B cell (primary cell): ENCODE measurements at regions not wholly inside any gene's neighbourhood (a gene's known extent, or its start where the extent isn't known, plus 50 kb on each side); places are given as distances from the start of the nearest gene placed in this dataset.

Source experiments
- ATAC-seq: fragments of 200-7000 bp; cut with Tn5 transposase; one replicate; pipeline ENCODE4 v1.10.0; 2021; ENCODE audit warnings: low read depth, mild to moderate bottlenecking, moderate number of reproducible peaks, moderate library complexity
- CTCF ChIA-PET: fragments of 350-600 bp; sonication (Branson Sonifier 250); formaldehyde crosslinking; loops from one replicate; lab custom pipeline; 2021; ENCODE audit warnings: antibody characterized with exemption, inconsistent platforms; lab: Charles Lee
- POLR2A ChIA-PET: fragments of 350-600 bp; sonication (Branson Sonifier 250); formaldehyde crosslinking; loops from one replicate; lab custom pipeline; 2021; ENCODE audit warnings: antibody characterized with exemption; lab: Charles Lee
- DNase-seq: peaks from one replicate; pipeline ENCODE4 v3.0.0; 2013
- H2AFZ ChIP-seq: 2 replicates; pipeline ENCODE4 v1.6.1; 2012; ENCODE audit warnings: mild to moderate bottlenecking, low read depth, low read length; ENCODE audit not compliant: insufficient read depth, poor library complexity, severe bottlenecking
- H3K27ac ChIP-seq, 2 donors: 1 replicate in 1 of 2; 2 replicates in 1 of 2; pipeline ENCODE4 v1.5.1; 2012 to 2013; ENCODE audit warnings: low read length in 2 of 2, mild to moderate bottlenecking in 2 of 2, moderate library complexity in 1 of 2
- H3K27me3 ChIP-seq, 4 experiments: fragments of 200-600 bp in 1 of 4; sonication (generic) in 1 of 4; replicated peaks in 1 of 4; 1 replicate in 2 of 4; 2 replicates in 2 of 4; pipeline versions ENCODE4 v1.6.1 to v1.7.0; 2013 to 2016; ENCODE audit warnings: low read length in 3 of 4, mild to moderate bottlenecking in 2 of 4, mixed read lengths in 1 of 4, moderate library complexity in 1 of 4; ENCODE audit not compliant: insufficient read depth in 4 of 4, control insufficient read depth in 3 of 4; ENCODE audit errors: control extremely low read depth in 1 of 4
- H3K36me3 ChIP-seq, 2 experiments: replicated peaks in 1 of 2; 1 replicate in 1 of 2; 2 replicates in 1 of 2; pipeline versions ENCODE4 v1.6.1 to v1.7.1; 2013; ENCODE audit warnings: low read length in 1 of 2; ENCODE audit not compliant: insufficient read depth in 2 of 2, control insufficient read depth in 1 of 2; ENCODE audit errors: control extremely low read depth in 1 of 2, extremely low read depth in 1 of 2
- H3K4me1 ChIP-seq, 2 donors: fragments of 200-600 bp in 1 of 2; sonication (generic) in 1 of 2; 1 replicate in 1 of 2; 2 replicates in 1 of 2; pipeline versions ENCODE4 v1.5.1 to v1.6.1; 2013 to 2017; ENCODE audit warnings: low read length in 2 of 2; ENCODE audit not compliant: control insufficient read depth in 2 of 2, insufficient read depth in 2 of 2
- H3K4me2 ChIP-seq: replicated peaks from 2 replicates; pipeline ENCODE3; 2012; ENCODE audit warnings: mild to moderate bottlenecking, low read depth, low read length; ENCODE audit not compliant: poor library complexity, severe bottlenecking
- H3K4me3 ChIP-seq, 5 experiments: fragments of 200-600 bp in 1 of 5; sonication (generic) in 1 of 5; 1 replicate in 3 of 5; 2 replicates in 2 of 5; pipeline versions ENCODE4 v1.5.1 to v1.7.0; 2011 to 2016; ENCODE audit warnings: low read length in 4 of 5, mild to moderate bottlenecking in 4 of 5, low read depth in 2 of 5, control low read depth in 1 of 5, moderate library complexity in 1 of 5; ENCODE audit not compliant: insufficient read depth in 1 of 5; ENCODE audit errors: control extremely low read depth in 1 of 5, extremely low read depth in 1 of 5
- H3K79me2 ChIP-seq: fragments of 200-600 bp; sonication (generic); one replicate; pipeline ENCODE4 v1.6.0; 2016; ENCODE audit warnings: low read length; ENCODE audit not compliant: control insufficient read depth, insufficient read depth
- H3K9ac ChIP-seq: fragments of 200-600 bp; sonication (generic); 2 replicates; pipeline ENCODE4 v1.6.1; 2017; ENCODE audit warnings: mild to moderate bottlenecking, low read length, moderate library complexity
- H3K9me3 ChIP-seq, 3 donors: one replicate each; pipeline versions ENCODE4 v1.6.1 to v1.7.1; 2013; ENCODE audit warnings: low read length in 2 of 3; ENCODE audit not compliant: control insufficient read depth in 2 of 3, insufficient read depth in 1 of 3; ENCODE audit errors: control extremely low read depth in 1 of 3
- H4K20me1 ChIP-seq: 2 replicates; pipeline ENCODE4 v1.6.0; 2012; ENCODE audit warnings: mild to moderate bottlenecking, low read length; ENCODE audit not compliant: insufficient read depth, control insufficient read depth, poor library complexity, severe bottlenecking
- H3K27ac Mint-ChIP-seq: one replicate; pipeline ENCODE4 v1.8.0; 2021; ENCODE audit warnings: mixed read lengths
- H3K27me3 Mint-ChIP-seq: one replicate; pipeline ENCODE4 v1.8.0; 2021; ENCODE audit warnings: mixed read lengths
- H3K4me1 Mint-ChIP-seq: one replicate; pipeline ENCODE4 v1.8.0; 2021; ENCODE audit warnings: mixed read lengths
- H3K4me3 Mint-ChIP-seq: one replicate; pipeline ENCODE4 v1.8.0; 2021; ENCODE audit warnings: mixed read lengths
- H3K9me3 Mint-ChIP-seq: one replicate; pipeline ENCODE4 v1.8.0; 2022; ENCODE audit warnings: mixed read lengths; ENCODE audit not compliant: insufficient read depth
- CTCF ChIP-seq: fragments of 200-600 bp; IDR thresholded peaks from one replicate; pipeline ENCODE4 v1.8.0; 2022; ENCODE audit warnings: antibody characterized with exemption, mild to moderate bottlenecking
- EZH2 ChIP-seq: IDR thresholded peaks from 2 replicates; pipeline ENCODE4 v1.6.1; 2012; ENCODE audit warnings: borderline replicate concordance, low read depth, mild to moderate bottlenecking, moderate library complexity, low read length; ENCODE audit not compliant: insufficient read depth, poor library complexity, severe bottlenecking
- WGBS: methylation state at CpG from one replicate; pipeline ENCODE4 v1.1.5; 2013; ENCODE audit warnings: missing lambda C conversion rate; ENCODE audit not compliant: insufficient coverage; 5-methylcytosine and 5-hydroxymethylcytosine counted together
- intact Hi-C: fragments of 100-400 bp; cut with micrococcal nuclease; formaldehyde crosslinking; loops from one replicate; pipeline ENCODE4 v1.10.0; 2022

DNA sequence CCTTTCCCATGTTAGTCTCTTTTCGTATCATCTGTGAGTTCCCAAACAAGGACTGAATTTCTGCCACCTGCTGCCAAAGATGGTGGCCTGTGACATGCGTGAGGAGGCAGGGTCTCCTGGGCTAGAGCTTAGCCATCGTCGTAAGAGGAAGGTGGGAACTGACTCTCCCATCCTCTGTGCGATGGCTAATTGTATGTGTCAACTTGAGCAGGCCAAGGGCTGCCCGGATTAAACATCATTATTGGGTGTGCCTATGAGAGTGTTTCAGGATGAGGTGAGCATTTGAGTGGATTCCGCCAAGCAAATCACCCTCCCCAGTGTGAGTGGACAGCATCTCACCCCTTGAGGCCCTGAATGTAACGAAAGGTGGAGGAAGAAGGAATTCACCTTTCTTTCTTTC, 220.7 kb upstream of the DIO3 start:
- Mint-ChIP-seq H3K9me3 (no peaks in the 10 kb centered on the region), H3K27ac (no peak overlapping the region), H3K27me3 (peaks cover 22% of the 10 kb centered on the region), H3K4me1 (no peaks in the 10 kb centered on the region), H3K4me3 (no peak overlapping the region)
- DNase-seq (no peak), ATAC-seq (no peak)
- 95% methylated on average over 3 of the region's 8 CpGs for WGBS
- Histone ChIP-seq H3K4me3 (no peak overlapping the region), H3K9ac (no peak overlapping the region), H3K36me3 (no peaks in the 10 kb centered on the region), H3K9me3 (peaks cover 0 to 5% (median 1%) of the 10 kb centered on the region in 3 donors), H2AFZ (no peak overlapping the region), H3K4me1 (no peaks in the 10 kb centered on the region), H3K79me2 (no peaks in the 10 kb centered on the region), H4K20me1 (no peaks in the 10 kb centered on the region), H3K27ac (no peak overlapping the region), H3K27me3 (peaks cover 0 to 3% (median 2%) of the 10 kb centered on the region in 4 experiments), H3K4me2 (no peak overlapping the region)
- CTCF ChIA-PET, result no interaction called here
- POLR2A ChIA-PET, result no interaction called here
- intact Hi-C loops, result no loop called here
- TF ChIP-seq CTCF, result no peak
- TF ChIP-seq EZH2, result no peak

DNA sequence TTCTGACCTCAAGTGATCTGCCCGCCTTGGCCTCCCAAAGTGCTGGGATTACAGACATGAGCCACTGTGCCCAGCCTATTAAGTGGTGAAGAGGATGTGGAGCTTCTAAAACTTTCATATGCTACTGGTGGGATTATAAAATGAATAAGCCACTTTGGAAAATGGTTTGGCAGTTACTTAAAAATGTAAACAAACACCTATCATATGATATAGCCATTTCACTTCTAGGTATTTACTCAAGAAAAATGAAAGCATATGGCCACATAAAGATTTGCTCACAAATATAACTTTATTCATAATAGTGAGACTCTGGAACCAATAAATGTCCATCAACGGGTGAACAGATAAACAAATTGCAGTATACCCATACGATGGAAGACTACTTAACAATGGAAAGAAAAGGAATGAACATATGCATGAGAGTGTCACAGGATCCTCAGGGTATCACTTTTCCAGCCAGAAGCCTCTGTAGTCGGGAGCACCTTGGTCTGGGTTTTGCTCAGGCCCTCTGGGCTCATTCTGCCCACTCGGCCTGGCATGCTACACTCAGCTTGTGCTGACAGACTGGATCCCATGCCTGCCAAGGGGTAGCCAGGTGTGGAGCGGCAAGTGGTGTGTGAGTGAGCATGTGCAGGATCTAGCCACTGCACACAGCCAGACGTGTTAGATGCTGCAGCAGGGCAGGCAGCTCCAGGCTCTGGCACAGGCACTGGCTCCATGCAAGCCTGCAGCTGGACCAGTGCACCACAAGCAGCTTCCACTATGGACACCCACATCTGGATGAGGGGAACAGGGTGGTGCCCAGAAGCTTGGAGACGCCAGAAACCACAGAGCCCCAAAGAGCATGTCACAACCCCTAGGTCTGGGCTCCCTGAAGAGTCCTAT, 213.2 kb upstream of the DIO3 start:
- 94% methylated on average over 7 of the region's 8 CpGs for WGBS
- Histone ChIP-seq H4K20me1 (no peaks in the 10 kb centered on the region), H3K9me3 (peaks cover 4 to 22% (median 11%) of the 10 kb centered on the region in 3 donors), H3K4me2 (no peak overlapping the region), H2AFZ (no peak overlapping the region), H3K36me3 (no peaks in the 10 kb centered on the region), H3K27ac (no peak overlapping the region), H3K79me2 (no peaks in the 10 kb centered on the region), H3K4me1 (no peaks in the 10 kb centered on the region), H3K4me3 (no peak overlapping the region), H3K9ac (no peak overlapping the region), H3K27me3 (peaks cover 0 to 3% (median 0%) of the 10 kb centered on the region in 4 experiments)
- Mint-ChIP-seq H3K9me3 (peaks cover 4% of the 10 kb centered on the region), H3K27ac (no peak overlapping the region), H3K27me3 (peaks cover 11% of the 10 kb centered on the region), H3K4me3 (no peak overlapping the region), H3K4me1 (no peaks in the 10 kb centered on the region)
- intact Hi-C loops, result no loop called here
- CTCF ChIA-PET, result no interaction called here
- DNase-seq (no peak), ATAC-seq (no peak)
- TF ChIP-seq EZH2, result no peak
- no peak for TF ChIP-seq CTCF
- POLR2A ChIA-PET, result no interaction called here
